KOPT-K1 (cell line): ENCODE measurements at regions not wholly inside any gene's neighbourhood (a gene's known extent, or its start where the extent isn't known, plus 50 kb on each side); places are given as distances from the start of the nearest gene placed in this dataset.

Experiments used
- H3K27ac ChIP-seq: fragments of 200-600 bp; sonication (generic); 2 replicates; pipeline ENCODE4 v1.5.1; 2016; ENCODE audit warnings: antibody characterized with exemption, mild to moderate bottlenecking, low read depth, low read length; ENCODE audit not compliant: poor library complexity, severe bottlenecking
- H3K36me3 ChIP-seq: fragments of 200-600 bp; sonication (generic); 2 replicates; pipeline ENCODE4 v1.5.1; 2017; ENCODE audit warnings: antibody characterized with exemption, mild to moderate bottlenecking, low read length, moderate library complexity; ENCODE audit not compliant: insufficient read depth
- H3K9me3 ChIP-seq: fragments of 200-600 bp; sonication (generic); 2 replicates; pipeline ENCODE4 v1.5.1; 2017; ENCODE audit warnings: antibody characterized with exemption, low read length, mild to moderate bottlenecking; ENCODE audit not compliant: insufficient read depth, poor library complexity, severe bottlenecking

GRCh38 chr3:24589513-24589851, 94.8 kb upstream of the THRB start:
- H3K9me3 ChIP-seq: no peaks in the 10 kb centered on the region
- H3K27ac ChIP-seq: no peak overlapping the region

GRCh38 chr3:24589931-24590880, 95.6 kb upstream of the THRB start:
- H3K9me3 ChIP-seq: no peaks in the 10 kb centered on the region
- no peak overlapping the region for H3K27ac ChIP-seq
- H3K36me3 ChIP-seq: no peaks in the 10 kb centered on the region

More at GRCh38 chr3:24589513-24589851, 94.8 kb upstream of the THRB start:
- no peaks in the 10 kb centered on the region for H3K36me3 ChIP-seq

GRCh38 chr3:24591191-24591590, 96.5 kb upstream of the THRB start:
- Histone ChIP-seq H3K9me3 (no peaks in the 10 kb centered on the region), H3K36me3 (no peaks in the 10 kb centered on the region), H3K27ac (no peak overlapping the region)

- Histone ChIP-seq H3K36me3 (no peaks in the 10 kb centered on the region), H3K9me3 (no peaks in the 10 kb centered on the region), H3K27ac (no peak overlapping the region)
Observed at GRCh38 chr3:24591661-24592555, 97.3 kb upstream of the THRB start.

- H3K27ac ChIP-seq: no peak overlapping the region
- no peaks in the 10 kb centered on the region for H3K36me3 ChIP-seq
- no peaks in the 10 kb centered on the region for H3K9me3 ChIP-seq
Observed at GRCh38 chr3:24594161-24594560, 99.5 kb upstream of the THRB start.

GRCh38 chr3:24595796-24596195, 101.1 kb upstream of the THRB start:
- no peaks in the 10 kb centered on the region for H3K36me3 ChIP-seq
- no peak overlapping the region for H3K27ac ChIP-seq
- H3K9me3 ChIP-seq: no peaks in the 10 kb centered on the region

- Histone ChIP-seq H3K36me3 (no peaks in the 10 kb centered on the region), H3K9me3 (no peaks in the 10 kb centered on the region), H3K27ac (no peak overlapping the region)
Observed at GRCh38 chr3:24596626-24597025, 102.0 kb upstream of the THRB start.

GRCh38 chr3:24598695-24599470, 104.2 kb upstream of the THRB start:
- Histone ChIP-seq H3K9me3 (no peaks in the 10 kb centered on the region), H3K36me3 (no peaks in the 10 kb centered on the region), H3K27ac (no peak overlapping the region)

- H3K36me3 ChIP-seq: no peaks in the 10 kb centered on the region
- H3K27ac ChIP-seq: no peak overlapping the region
- H3K9me3 ChIP-seq: no peaks in the 10 kb centered on the region
Observed at GRCh38 chr3:24601066-24601939, 106.7 kb upstream of the THRB start.

GRCh38 chr3:24604215-24604614, 109.6 kb upstream of the THRB start:
- Histone ChIP-seq H3K27ac (no peak overlapping the region), H3K9me3 (no peaks in the 10 kb centered on the region), H3K36me3 (no peaks in the 10 kb centered on the region)

GRCh38 chr3:24605511-24606028, 110.9 kb upstream of the THRB start:
- H3K27ac ChIP-seq: no peak overlapping the region
- no peaks in the 10 kb centered on the region for H3K9me3 ChIP-seq
- no peaks in the 10 kb centered on the region for H3K36me3 ChIP-seq

GRCh38 chr3:24607281-24607680, 112.6 kb upstream of the THRB start:
- no peak overlapping the region for H3K27ac ChIP-seq
- H3K9me3 ChIP-seq: no peaks in the 10 kb centered on the region
- no peaks in the 10 kb centered on the region for H3K36me3 ChIP-seq

GRCh38 chr3:24608701-24609390, 114.2 kb upstream of the THRB start:
- Histone ChIP-seq H3K36me3 (no peaks in the 10 kb centered on the region), H3K27ac (no peak overlapping the region), H3K9me3 (no peaks in the 10 kb centered on the region)
